Endothelial cell of umbilical vein (primary cell): ENCODE measurements at regions not wholly inside any gene's neighbourhood (a gene's known extent, or its start where the extent isn't known, plus 50 kb on each side); places are given as distances from the start of the nearest gene placed in this dataset.

Experiments used
- BruUV-seq: library from RNA; stranded (reverse); fragments of 400-500 nt; replicated peaks from 2 replicates; lab custom pipeline; 2021; lab: Mats Ljungman, UMichigan
- CTCF ChIA-PET: fragments of 300-600, 350-600 bp; sonication (Branson Sonifier 250); formaldehyde crosslinking; loops from one replicate; lab custom pipeline; 2021; ENCODE audit warnings: antibody characterized with exemption, inconsistent platforms; lab: Charles Lee
- POLR2A ChIA-PET: fragments of 300-600, 350-600 bp; sonication (Branson Sonifier 250); formaldehyde crosslinking; loops from one replicate; lab custom pipeline; 2021; ENCODE audit warnings: antibody characterized with exemption, inconsistent platforms; lab: Charles Lee
- DNase-seq: peaks from one replicate; pipeline ENCODE4 v3.0.0-alpha.2; 2011; ENCODE audit warnings: low read depth, low spot score
- FAIRE-seq: peaks from 2 replicates; lab custom pipeline; 2011; peaks lifted over from hg19 to GRCh38; lab: Jason Lieb, UNC
- H2AFZ ChIP-seq: 2 replicates; pipeline ENCODE4 v1.6.0; 2012; ENCODE audit warnings: low read depth, low read length, control low read depth, inconsistent platforms
- H3K27ac ChIP-seq: 2 replicates; pipeline ENCODE4 v1.5.1; 2011; ENCODE audit warnings: low read depth, mild to moderate bottlenecking, control low read depth, low read length, moderate library complexity; ENCODE audit not compliant: insufficient read depth
- H3K27me3 ChIP-seq, 2 experiments: 2 replicates each; pipeline versions ENCODE4 v1.6.0 to v1.6.1; 2011; ENCODE audit warnings: low read length in 2 of 2, mixed read lengths in 1 of 2; ENCODE audit not compliant: control insufficient read depth in 2 of 2, insufficient read depth in 2 of 2
- H3K36me3 ChIP-seq, 2 experiments: 2 replicates in 1 of 2; 3 replicates in 1 of 2; pipeline ENCODE4 v1.5.1; 2011; ENCODE audit warnings: low read length in 2 of 2, mild to moderate bottlenecking in 1 of 2, moderate library complexity in 1 of 2; ENCODE audit not compliant: control insufficient read depth in 2 of 2, insufficient read depth in 2 of 2; ENCODE audit errors: extremely low read depth in 1 of 2
- H3K4me1 ChIP-seq: 3 replicates; pipeline ENCODE4 v1.5.1; 2011; ENCODE audit warnings: mild to moderate bottlenecking, low read length; ENCODE audit not compliant: control insufficient read depth, insufficient read depth; ENCODE audit errors: extremely low read depth
- H3K4me2 ChIP-seq: 2 replicates; pipeline ENCODE4 v1.6.1; 2011; ENCODE audit warnings: low read length, control low read depth, mixed read lengths; ENCODE audit not compliant: insufficient read depth
- H3K4me3 ChIP-seq, 3 experiments: fragments of 200-600 bp in 1 of 3; sonication (generic), shearing (Covaris generic) in 1 of 3; replicated peaks in 1 of 3; 2 replicates each; pipeline ENCODE4 v1.5.1; 2011 to 2016; ENCODE audit warnings: control low read depth in 3 of 3, low read length in 3 of 3, mild to moderate bottlenecking in 2 of 3, inconsistent platforms in 1 of 3, low read depth in 1 of 3, moderate library complexity in 1 of 3; ENCODE audit not compliant: insufficient read depth in 1 of 3
- H3K79me2 ChIP-seq: 2 replicates; pipeline ENCODE4 v1.6.0; 2012; ENCODE audit warnings: low read length, inconsistent platforms; ENCODE audit not compliant: control insufficient read depth, insufficient read depth
- H3K9ac ChIP-seq: replicated peaks from 2 replicates; pipeline ENCODE3; 2011; ENCODE audit warnings: low read length, control low read depth; ENCODE audit not compliant: insufficient read depth; ENCODE audit errors: extremely low read depth
- H3K9me1 ChIP-seq: replicated peaks from 3 replicates; pipeline ENCODE4 v1.6.0; 2011; ENCODE audit warnings: mild to moderate bottlenecking, low read length; ENCODE audit not compliant: control insufficient read depth, insufficient read depth; ENCODE audit errors: extremely low read depth
- H3K9me3 ChIP-seq: replicated peaks from 2 replicates; pipeline ENCODE4 v1.5.1; 2012; ENCODE audit warnings: low read length, inconsistent platforms; ENCODE audit not compliant: control insufficient read depth, insufficient read depth
- H4K20me1 ChIP-seq: replicated peaks from 2 replicates; pipeline ENCODE3; 2011; ENCODE audit warnings: mild to moderate bottlenecking, low read length; ENCODE audit not compliant: control insufficient read depth, insufficient read depth; ENCODE audit errors: extremely low read depth
- EZH2 ChIP-seq: IDR thresholded peaks from 2 replicates; pipeline ENCODE4 v1.6.1; 2012; ENCODE audit warnings: borderline replicate concordance, low read depth, mild to moderate bottlenecking, moderate library complexity, low read length, inconsistent platforms; ENCODE audit not compliant: severe bottlenecking
- FOS ChIP-seq: IDR thresholded peaks from 2 replicates; pipeline ENCODE4 v1.6.1; 2011; ENCODE audit warnings: mild to moderate bottlenecking, low read length, moderate library complexity, borderline replicate concordance; ENCODE audit not compliant: insufficient read depth
- GATA2 ChIP-seq: IDR thresholded peaks from 2 replicates; pipeline ENCODE4 v1.7.0; 2011; ENCODE audit warnings: low read depth, mild to moderate bottlenecking, moderate library complexity, mixed read lengths, low read length; ENCODE audit not compliant: insufficient read length, insufficient read depth
- JUN ChIP-seq: IDR thresholded peaks from 2 replicates; pipeline ENCODE4 v1.6.1; 2011; ENCODE audit warnings: borderline replicate concordance, low read depth; ENCODE audit not compliant: insufficient read length, insufficient read depth
- MYC ChIP-seq: IDR thresholded peaks from one replicate; pipeline ENCODE4 v1.6.1; 2011; ENCODE audit warnings: mild to moderate bottlenecking, low read depth, low read length
- POLR2A ChIP-seq: IDR thresholded peaks from 2 replicates; pipeline ENCODE4 v1.6.1; 2012; ENCODE audit warnings: low read depth, mild to moderate bottlenecking, control low read depth, low read length
- POLR2AphosphoS5 ChIP-seq: IDR thresholded peaks from 2 replicates; pipeline ENCODE4 v1.6.1; 2012; ENCODE audit warnings: low read depth, mild to moderate bottlenecking, control low read depth, low read length, moderate library complexity; ENCODE audit not compliant: insufficient read depth
- dilution Hi-C: fragments of 300-500 bp; cut with MboI; formaldehyde crosslinking; loops from one replicate; pipeline ENCODE4 v1.15.0; 2019; ENCODE audit warnings: low sequenced_read_pairs; ENCODE audit not compliant: extremely low pct_ligation_motif_present
- intact Hi-C: fragments of 100-400 bp; cut with micrococcal nuclease; formaldehyde crosslinking; loops from one replicate; pipeline ENCODE4 v1.10.0; 2022
- TF ChIP-seq, protein P1 (sequence below), 2 donors: IDR thresholded peaks; 1 replicate in 1 of 2; 2 replicates in 1 of 2; pipeline ENCODE4 v1.5.1; 2011; ENCODE audit warnings: low read length in 2 of 2, mild to moderate bottlenecking in 2 of 2, moderate library complexity in 2 of 2, control low read depth in 1 of 2, inconsistent platforms in 1 of 2, low read depth in 1 of 2; ENCODE audit not compliant: insufficient read depth in 1 of 2; ENCODE audit errors: extremely low read depth in 1 of 2
- TF ChIP-seq, protein P2 (sequence below): IDR thresholded peaks from 2 replicates; pipeline ENCODE4 v1.6.1; 2011; ENCODE audit not compliant: insufficient read depth, insufficient read length

DNA sequence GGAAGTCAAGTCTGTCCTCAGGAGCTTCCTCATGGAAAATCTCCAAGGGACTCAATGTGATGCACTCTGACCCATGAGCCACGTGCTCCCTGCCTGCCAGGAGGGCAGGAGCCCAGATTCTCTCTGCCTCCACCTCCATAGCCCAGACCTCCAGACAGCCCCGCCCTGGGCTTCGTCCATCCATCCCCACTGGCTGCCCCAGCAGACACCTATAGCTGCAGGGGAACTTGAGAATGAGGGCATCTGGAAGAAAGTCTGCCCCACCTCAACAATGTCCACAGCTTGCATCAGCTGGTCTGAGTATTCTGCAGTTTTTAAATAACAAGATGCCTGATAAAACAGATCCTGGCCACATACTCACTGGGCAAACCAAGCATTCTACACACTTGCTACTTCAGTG, 418.8 kb upstream of the SMIM21 start:
- Histone ChIP-seq H3K27me3 (no peaks in the 10 kb centered on the region), H3K27ac (no peak overlapping the region), H3K36me3 (no peaks in the 10 kb centered on the region), H3K4me2 (no peak overlapping the region), H2AFZ (no peak overlapping the region), H3K4me1 (no peaks in the 10 kb centered on the region), H3K4me3 (no peak overlapping the region), H3K9me1 (no peaks in the 10 kb centered on the region), H3K9ac (no peak overlapping the region), H4K20me1 (no peaks in the 10 kb centered on the region), H3K79me2 (no peaks in the 10 kb centered on the region), H3K9me3 (no peaks in the 10 kb centered on the region)
- POLR2A ChIA-PET, result no interaction called here
- DNase-seq (no peak), FAIRE-seq (no peak)
- CTCF ChIA-PET, result no interaction called here
- dilution Hi-C loops, result no loop called here
- TF ChIP-seq POLR2A (no peak), POLR2AphosphoS5 (no peak), GATA2 (no peak), MYC (no peak), EZH2 (no peak), FOS (no peak), JUN (no peak)
- TF ChIP-seq, protein P1, sequence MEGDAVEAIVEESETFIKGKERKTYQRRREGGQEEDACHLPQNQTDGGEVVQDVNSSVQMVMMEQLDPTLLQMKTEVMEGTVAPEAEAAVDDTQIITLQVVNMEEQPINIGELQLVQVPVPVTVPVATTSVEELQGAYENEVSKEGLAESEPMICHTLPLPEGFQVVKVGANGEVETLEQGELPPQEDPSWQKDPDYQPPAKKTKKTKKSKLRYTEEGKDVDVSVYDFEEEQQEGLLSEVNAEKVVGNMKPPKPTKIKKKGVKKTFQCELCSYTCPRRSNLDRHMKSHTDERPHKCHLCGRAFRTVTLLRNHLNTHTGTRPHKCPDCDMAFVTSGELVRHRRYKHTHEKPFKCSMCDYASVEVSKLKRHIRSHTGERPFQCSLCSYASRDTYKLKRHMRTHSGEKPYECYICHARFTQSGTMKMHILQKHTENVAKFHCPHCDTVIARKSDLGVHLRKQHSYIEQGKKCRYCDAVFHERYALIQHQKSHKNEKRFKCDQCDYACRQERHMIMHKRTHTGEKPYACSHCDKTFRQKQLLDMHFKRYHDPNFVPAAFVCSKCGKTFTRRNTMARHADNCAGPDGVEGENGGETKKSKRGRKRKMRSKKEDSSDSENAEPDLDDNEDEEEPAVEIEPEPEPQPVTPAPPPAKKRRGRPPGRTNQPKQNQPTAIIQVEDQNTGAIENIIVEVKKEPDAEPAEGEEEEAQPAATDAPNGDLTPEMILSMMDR (IDR thresholded peaks at IDR 0.05; ENCODE audit: extremely low read depth in 1 of 2, insufficient read depth in 1 of 2, low read depth in 1 of 2, low read length in 2 of 2), result no peak
- TF ChIP-seq, protein P2, sequence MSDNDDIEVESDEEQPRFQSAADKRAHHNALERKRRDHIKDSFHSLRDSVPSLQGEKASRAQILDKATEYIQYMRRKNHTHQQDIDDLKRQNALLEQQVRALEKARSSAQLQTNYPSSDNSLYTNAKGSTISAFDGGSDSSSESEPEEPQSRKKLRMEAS, result no peak
- no TSS peak for BruUV-seq
- intact Hi-C loops, result no loop called here
